OCI-LY1 (cell line): ENCODE measurements at regions not wholly inside any gene's neighbourhood (a gene's known extent, or its start where the extent isn't known, plus 50 kb on each side); places are given as distances from the start of the nearest gene placed in this dataset.

Source experiments
- H2AFZ ChIP-seq: fragments of 200-600 bp; sonication (generic), shearing (Covaris generic); 2 replicates; pipeline ENCODE4 v1.6.0; 2014; ENCODE audit warnings: antibody characterized with exemption, mild to moderate bottlenecking, low read length
- H3F3A ChIP-seq: fragments of 200-600 bp; sonication (generic), shearing (Covaris generic); 2 replicates; pipeline ENCODE4 v1.6.0; 2014; ENCODE audit warnings: mild to moderate bottlenecking, antibody characterized with exemption, low read length, moderate library complexity; ENCODE audit not compliant: insufficient read depth
- H3K27ac ChIP-seq: fragments of 200-600 bp; sonication (generic); 2 replicates; pipeline ENCODE4 v1.5.1; 2014; ENCODE audit warnings: low read length, mixed run types, mild to moderate bottlenecking, low read depth; ENCODE audit not compliant: poor library complexity, severe bottlenecking
- H3K27me3 ChIP-seq: fragments of 200-600 bp; sonication (generic); 2 replicates; pipeline ENCODE4 v1.6.0; 2014; ENCODE audit warnings: antibody characterized with exemption, mild to moderate bottlenecking, low read length, moderate library complexity; ENCODE audit not compliant: insufficient read depth
- H3K36me3 ChIP-seq: fragments of 200-600 bp; sonication (generic); 2 replicates; pipeline ENCODE4 v1.6.1; 2014; ENCODE audit warnings: mild to moderate bottlenecking, antibody characterized with exemption, low read length, moderate library complexity, mixed read lengths; ENCODE audit not compliant: insufficient read depth
- H3K4me1 ChIP-seq: fragments of 200-600 bp; sonication (generic); 2 replicates; pipeline ENCODE4 v1.5.1; 2014; ENCODE audit warnings: mild to moderate bottlenecking, low read length, moderate library complexity; ENCODE audit not compliant: insufficient read depth, severe bottlenecking
- H3K4me2 ChIP-seq: fragments of 200-600 bp; sonication (generic), shearing (Covaris generic); 2 replicates; pipeline ENCODE4 v1.6.1; 2014; ENCODE audit warnings: low read length
- H3K4me3 ChIP-seq: fragments of 200-600 bp; sonication (generic); 2 replicates; pipeline ENCODE4 v1.5.1; 2014; ENCODE audit warnings: low read length, low read depth, mild to moderate bottlenecking, mixed read lengths; ENCODE audit not compliant: poor library complexity, severe bottlenecking
- H3K79me2 ChIP-seq: fragments of 200-600 bp; shearing (Covaris generic); 2 replicates; pipeline ENCODE4 v1.6.1; 2016; ENCODE audit warnings: mixed run types, low read length, mixed read lengths; ENCODE audit not compliant: insufficient read depth
- H3K9ac ChIP-seq: fragments of 200-600 bp; sonication (generic), shearing (Covaris generic); 2 replicates; pipeline ENCODE4 v1.6.1; 2014; ENCODE audit warnings: mild to moderate bottlenecking, low read length, mixed read lengths
- H3K9me2 ChIP-seq: fragments of 200-600 bp; sonication (generic), shearing (Covaris generic); 2 replicates; pipeline ENCODE4 v1.6.1; 2014; ENCODE audit warnings: low read depth, mild to moderate bottlenecking, low read length, mixed read lengths
- H3K9me3 ChIP-seq: fragments of 200-600 bp; shearing (Covaris generic); 2 replicates; pipeline ENCODE4 v1.6.1; 2014; ENCODE audit warnings: low read length, mixed read lengths
- H4K20me1 ChIP-seq: fragments of 200-600 bp; sonication (generic), shearing (Covaris generic); 2 replicates; pipeline ENCODE4 v1.6.0; 2016; ENCODE audit warnings: mild to moderate bottlenecking, low read length; ENCODE audit not compliant: insufficient read depth
- EZH2 ChIP-seq: fragments of 200-600 bp; sonication (generic), shearing (Covaris generic); IDR thresholded peaks from 2 replicates; pipeline ENCODE4 v1.8.0; 2017; ENCODE audit warnings: borderline replicate concordance, mixed run types, mild to moderate bottlenecking, antibody characterized with exemption, low read length, moderate library complexity, mixed read lengths
- TF ChIP-seq, protein P1 (sequence below): fragments of 200-600 bp; sonication (generic), shearing (Covaris generic); IDR thresholded peaks from 2 replicates; pipeline ENCODE4 v1.5.1; 2017; ENCODE audit warnings: mild to moderate bottlenecking, antibody characterized with exemption, low read length, moderate library complexity, mixed read lengths

DNA sequence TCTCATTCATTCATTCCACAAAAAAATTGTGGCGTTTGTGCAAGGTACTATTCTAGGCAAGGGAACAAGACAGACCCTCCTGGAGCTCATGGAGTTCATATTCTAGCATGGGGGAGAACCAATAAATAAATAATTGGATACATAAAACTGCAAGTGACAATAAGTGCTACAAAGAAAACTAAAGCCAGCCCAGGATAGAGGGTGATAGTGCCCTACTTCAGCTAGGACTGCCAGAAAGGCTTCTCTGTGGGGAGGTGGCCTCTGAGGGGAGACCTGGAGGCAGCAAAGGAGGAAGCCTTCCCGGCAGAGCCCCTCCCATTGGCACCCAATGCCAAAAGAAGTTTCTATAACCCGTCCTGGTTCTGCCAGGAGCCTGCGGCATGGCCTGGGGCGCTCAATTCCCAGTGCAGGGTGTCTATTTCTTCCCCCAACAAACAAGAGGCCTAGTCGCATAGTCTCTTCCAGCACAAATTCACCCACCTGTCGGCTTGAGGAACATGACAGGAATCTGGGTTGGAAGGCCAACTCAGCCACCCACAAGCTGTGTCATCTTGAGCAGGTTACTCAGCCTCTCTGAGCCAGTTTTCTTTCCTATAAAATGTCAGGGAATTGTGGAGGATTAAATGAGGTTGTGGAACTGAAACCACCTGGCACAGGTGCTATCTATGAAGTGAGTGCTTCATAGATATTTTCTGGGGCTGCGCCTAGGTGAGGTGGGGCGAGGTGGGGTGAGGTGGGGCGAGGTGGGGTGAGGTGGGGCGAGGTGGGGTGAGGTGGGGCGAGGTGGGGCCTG lies 94.3 kb downstream of the ZFP36L2 start:
- peaks cover 15% of the 10 kb centered on the region; the same call in 1 of the 2 replicates for H3F3A ChIP-seq
- H3K79me2 ChIP-seq: no peaks in the 10 kb centered on the region
- no peak overlapping the region for H3K4me3 ChIP-seq
- no peaks in the 10 kb centered on the region for H3K9me3 ChIP-seq
- H3K9me2 ChIP-seq: no peaks in the 10 kb centered on the region
- peak overlapping the region; percentile 100 for H3K27ac ChIP-seq
- H3K4me1 ChIP-seq: peaks cover 99% of the 10 kb centered on the region
- TF ChIP-seq EZH2: no peak
- TF ChIP-seq, protein P1, sequence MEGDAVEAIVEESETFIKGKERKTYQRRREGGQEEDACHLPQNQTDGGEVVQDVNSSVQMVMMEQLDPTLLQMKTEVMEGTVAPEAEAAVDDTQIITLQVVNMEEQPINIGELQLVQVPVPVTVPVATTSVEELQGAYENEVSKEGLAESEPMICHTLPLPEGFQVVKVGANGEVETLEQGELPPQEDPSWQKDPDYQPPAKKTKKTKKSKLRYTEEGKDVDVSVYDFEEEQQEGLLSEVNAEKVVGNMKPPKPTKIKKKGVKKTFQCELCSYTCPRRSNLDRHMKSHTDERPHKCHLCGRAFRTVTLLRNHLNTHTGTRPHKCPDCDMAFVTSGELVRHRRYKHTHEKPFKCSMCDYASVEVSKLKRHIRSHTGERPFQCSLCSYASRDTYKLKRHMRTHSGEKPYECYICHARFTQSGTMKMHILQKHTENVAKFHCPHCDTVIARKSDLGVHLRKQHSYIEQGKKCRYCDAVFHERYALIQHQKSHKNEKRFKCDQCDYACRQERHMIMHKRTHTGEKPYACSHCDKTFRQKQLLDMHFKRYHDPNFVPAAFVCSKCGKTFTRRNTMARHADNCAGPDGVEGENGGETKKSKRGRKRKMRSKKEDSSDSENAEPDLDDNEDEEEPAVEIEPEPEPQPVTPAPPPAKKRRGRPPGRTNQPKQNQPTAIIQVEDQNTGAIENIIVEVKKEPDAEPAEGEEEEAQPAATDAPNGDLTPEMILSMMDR: no peak; the same call in 1 of the 2 replicates
- no peaks in the 10 kb centered on the region for H3K27me3 ChIP-seq
- peak overlapping the region; percentile 80 for H3K9ac ChIP-seq
- H2AFZ ChIP-seq: no peak overlapping the region
- H3K36me3 ChIP-seq: no peaks in the 10 kb centered on the region
- no peaks in the 10 kb centered on the region for H4K20me1 ChIP-seq
- peak overlapping the region; percentile 37 for H3K4me2 ChIP-seq

DNA sequence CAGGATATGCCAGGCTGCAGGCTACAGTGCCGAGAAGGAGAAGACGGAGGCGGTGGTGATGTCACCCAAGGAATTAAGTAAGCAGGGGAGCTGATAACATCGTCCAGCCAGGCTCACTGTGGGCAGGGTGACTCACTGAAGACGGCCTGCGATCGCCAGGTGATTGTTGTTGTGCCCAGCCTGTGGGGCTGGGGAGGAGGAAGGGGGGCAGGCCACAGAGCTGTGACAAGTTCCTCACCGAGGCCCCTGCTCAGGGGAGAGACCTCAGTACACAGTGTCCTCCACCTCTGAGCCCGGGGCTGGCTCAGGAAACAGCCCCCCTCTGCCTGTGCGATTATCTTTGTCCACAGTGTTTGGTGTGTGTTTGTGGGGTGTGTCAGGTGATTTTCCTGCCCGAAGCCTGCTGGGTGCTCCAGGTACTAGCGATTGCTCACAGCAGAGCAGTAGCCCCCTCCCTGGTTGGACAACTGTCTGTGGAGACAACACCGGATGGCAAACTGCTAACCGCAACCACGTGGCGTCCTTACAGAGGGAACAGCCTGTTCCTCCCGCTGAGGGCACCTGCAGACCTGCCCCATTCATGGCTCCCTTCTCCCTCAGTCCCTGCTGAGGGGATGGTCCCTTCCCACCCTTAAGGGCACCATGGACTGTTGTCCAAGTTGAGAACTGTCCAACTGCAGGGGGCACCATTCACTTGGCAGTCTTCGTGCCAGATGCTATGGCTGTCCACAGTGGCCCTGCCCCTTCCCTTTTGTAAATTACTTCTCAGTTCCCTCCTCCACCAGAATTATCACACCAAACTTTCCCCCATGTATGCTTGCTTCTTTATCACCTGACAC lies 95.1 kb downstream of the ZFP36L2 start:
- Histone ChIP-seq H4K20me1 (no peaks in the 10 kb centered on the region), H3K27me3 (no peaks in the 10 kb centered on the region), H3K9me2 (no peaks in the 10 kb centered on the region), H3F3A (peaks cover 14% of the 10 kb centered on the region; the same call in 1 of the 2 replicates), H3K79me2 (no peaks in the 10 kb centered on the region), H3K9me3 (no peaks in the 10 kb centered on the region), H3K9ac (peak overlapping the region; percentile 80), H3K27ac (peak overlapping the region; percentile 100), H2AFZ (no peak overlapping the region), H3K36me3 (no peaks in the 10 kb centered on the region), H3K4me1 (peaks cover 91% of the 10 kb centered on the region), H3K4me3 (peak overlapping the region; percentile 11), H3K4me2 (peak overlapping the region; percentile 37)
- TF ChIP-seq EZH2: no peak
- TF ChIP-seq, protein P1: peak; percentile 75

DNA sequence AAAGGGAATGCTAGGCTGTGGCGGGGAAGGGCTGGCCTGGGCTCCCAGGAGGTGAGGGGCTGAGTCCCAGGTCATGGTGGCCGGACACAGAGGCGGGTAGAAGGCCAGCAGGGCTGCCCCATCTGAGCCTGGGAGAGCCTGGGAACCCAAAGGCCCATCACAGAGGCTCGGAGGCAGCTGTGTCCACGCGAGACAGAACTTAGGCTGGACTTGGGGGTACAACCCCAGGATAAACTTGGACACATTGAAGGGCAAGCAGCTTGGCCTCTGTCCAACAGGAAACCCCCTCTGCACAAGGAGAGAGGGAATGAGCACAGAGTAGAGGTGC lies 95.9 kb downstream of the ZFP36L2 start:
- Histone ChIP-seq H3K4me2 (peak overlapping the region; percentile 37; the same call in 1 of the 2 replicates), H2AFZ (no peak overlapping the region), H3K27me3 (no peaks in the 10 kb centered on the region), H4K20me1 (no peaks in the 10 kb centered on the region), H3K9me2 (no peaks in the 10 kb centered on the region), H3K27ac (peak overlapping the region; percentile 100), H3K9ac (peak overlapping the region; percentile 80), H3K4me1 (peaks cover 91% of the 10 kb centered on the region), H3K79me2 (no peaks in the 10 kb centered on the region), H3K9me3 (no peaks in the 10 kb centered on the region), H3K36me3 (no peaks in the 10 kb centered on the region), H3K4me3 (peak overlapping the region; percentile 11), H3F3A (peaks cover 13% of the 10 kb centered on the region; the same call in 1 of the 2 replicates)
- no peak for TF ChIP-seq EZH2
- TF ChIP-seq, protein P1: no peak
